ENCODE measurements at regions not wholly inside any gene's neighbourhood (a gene's known extent, or its start where the extent isn't known, plus 50 kb on each side); places are given as distances from the start of the nearest gene placed in this dataset.
A peak's percentile ranks its signal among the peaks of the same experiment; 100 is the strongest.

- no peak for TF ChIP-seq CTCF (IDR thresholded peaks at IDR 0.05; ENCODE audit: insufficient read depth, low read depth, low read length, missing control alignments)
- H3K4me3 ChIP-seq (ENCODE audit: low read length) = no peak overlapping the region
- no peak for DNase-seq (ENCODE audit: low read depth)
Observed at GRCh38 chr5:155733935-155734334, 593.0 kb upstream of the SGCD start.

- no peak for TF ChIP-seq CTCF (IDR thresholded peaks at IDR 0.05; ENCODE audit: insufficient read depth, low read depth, low read length, missing control alignments)
- peak; percentile 24 for DNase-seq (ENCODE audit: low read depth)
- no peak overlapping the region for H3K4me3 ChIP-seq (ENCODE audit: low read length)
Observed at GRCh38 chr5:155735388-155735787, 591.6 kb upstream of the SGCD start.

GRCh38 chr5:155738616-155739015 lies 588.3 kb upstream of the SGCD start:
- no peak for DNase-seq (ENCODE audit: low read depth)
- no peak for TF ChIP-seq CTCF (IDR thresholded peaks at IDR 0.05; ENCODE audit: insufficient read depth, low read depth, low read length, missing control alignments)
- no peak overlapping the region for H3K4me3 ChIP-seq (ENCODE audit: low read length)

- no peak overlapping the region for H3K4me3 ChIP-seq (ENCODE audit: low read length)
- DNase-seq (ENCODE audit: low read depth) = no peak
- no peak for TF ChIP-seq CTCF (IDR thresholded peaks at IDR 0.05; ENCODE audit: insufficient read depth, low read depth, low read length, missing control alignments)
Observed at GRCh38 chr5:155746367-155747038, 580.5 kb upstream of the SGCD start.

GRCh38 chr5:155750101-155750500 lies 576.9 kb upstream of the SGCD start:
- DNase-seq (ENCODE audit: low read depth) = no peak
- TF ChIP-seq CTCF (IDR thresholded peaks at IDR 0.05; ENCODE audit: insufficient read depth, low read depth, low read length, missing control alignments) = no peak

GRCh38 chr5:155750571-155750970 lies 576.4 kb upstream of the SGCD start:
- no peak for TF ChIP-seq CTCF (IDR thresholded peaks at IDR 0.05; ENCODE audit: insufficient read depth, low read depth, low read length, missing control alignments)
- DNase-seq (ENCODE audit: low read depth) = no peak
- H3K4me3 ChIP-seq (ENCODE audit: low read length) = no peak overlapping the region

More at GRCh38 chr5:155750101-155750500, 576.9 kb upstream of the SGCD start:
- no peak overlapping the region for H3K4me3 ChIP-seq (ENCODE audit: low read length)

- H3K4me3 ChIP-seq (ENCODE audit: low read length) = no peak overlapping the region
- DNase-seq (ENCODE audit: low read depth) = no peak
- no peak for TF ChIP-seq CTCF (IDR thresholded peaks at IDR 0.05; ENCODE audit: insufficient read depth, low read depth, low read length, missing control alignments)
Observed at GRCh38 chr5:155753943-155754581, 572.9 kb upstream of the SGCD start.
